ENCODE measurements at regions not wholly inside any gene's neighbourhood (a gene's known extent, or its start where the extent isn't known, plus 50 kb on each side); places are given as distances from the start of the nearest gene placed in this dataset.

DNA sequence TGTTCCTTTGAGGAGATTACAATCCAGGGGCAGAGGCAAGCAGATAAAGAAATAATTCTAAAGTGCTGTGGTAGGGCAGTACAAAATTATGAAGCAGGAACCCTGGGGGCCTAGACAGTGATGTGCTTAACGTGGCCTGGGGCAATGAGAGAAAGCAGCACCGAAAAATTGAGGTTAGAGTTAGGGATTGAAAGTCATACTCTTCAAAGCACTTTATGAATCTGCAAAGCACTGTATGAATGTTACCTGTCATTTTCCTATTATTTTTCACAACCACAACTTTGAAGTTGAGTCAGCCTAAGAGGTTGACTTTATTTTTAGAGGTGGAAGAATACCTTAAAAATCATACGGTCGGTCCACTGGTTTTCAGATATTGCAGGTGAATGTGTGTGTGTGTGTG, 183.4 kb upstream of the NFIA start:
- intact Hi-C loops (cut with DNase I), result no loop called here
- no peak for DNase-seq (ENCODE audit: low spot score)

DNA sequence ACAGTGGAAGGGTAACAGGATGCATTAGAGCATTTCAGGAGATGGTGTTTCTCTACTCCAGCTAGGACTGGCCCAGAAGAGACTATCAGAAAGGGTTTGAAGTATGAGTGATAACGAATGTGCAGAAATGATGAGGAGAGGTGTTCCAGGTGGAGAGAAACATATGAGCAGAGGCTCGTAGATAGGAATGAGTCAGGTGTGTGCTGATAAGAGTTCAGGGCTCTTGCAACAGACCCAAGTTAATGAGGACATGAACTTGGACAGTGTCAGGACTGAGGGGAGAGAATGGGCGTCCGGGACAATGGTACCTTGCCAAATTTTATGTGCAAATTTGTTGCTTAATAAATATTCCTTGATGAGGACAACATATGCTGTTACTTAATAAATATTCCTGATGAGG, 183.9 kb upstream of the NFIA start:
- intact Hi-C loops (cut with DNase I), result no loop called here
- no peak for DNase-seq (ENCODE audit: low spot score)

DNA sequence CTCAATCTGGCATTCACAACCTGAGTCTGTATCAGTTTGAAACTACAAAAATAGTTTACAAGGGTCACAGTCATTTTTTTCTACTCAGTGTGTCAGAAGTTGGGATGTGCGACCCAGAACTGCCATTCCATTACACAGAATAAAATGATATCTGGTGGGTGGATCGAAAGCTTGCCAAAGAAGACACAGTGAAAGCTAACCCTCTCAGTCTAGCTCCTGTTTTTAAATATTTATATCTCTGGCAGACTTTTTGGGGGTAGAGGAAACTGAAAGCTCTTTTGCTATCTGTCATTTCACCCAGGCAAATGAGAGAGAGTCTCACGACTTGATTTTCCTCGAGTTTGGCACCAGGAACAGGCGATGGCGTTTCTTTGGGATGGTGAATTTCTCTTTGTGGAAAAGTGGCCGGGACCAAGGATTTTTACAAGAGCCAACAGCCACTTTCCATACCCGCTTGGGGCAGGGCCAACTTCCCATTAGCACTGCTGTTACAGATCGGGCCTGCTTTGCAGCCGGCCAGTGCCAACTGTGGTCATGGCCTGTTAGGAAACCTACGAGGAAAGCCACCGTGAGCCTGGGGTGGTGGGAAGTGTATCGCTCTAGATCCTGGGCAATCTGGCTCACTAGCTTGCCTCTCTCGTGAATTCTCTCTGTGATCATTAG, 185.5 kb upstream of the NFIA start:
- DNase-seq (ENCODE audit: low spot score), result peak; percentile 54
- intact Hi-C loops (cut with DNase I), result no loop called here

DNA sequence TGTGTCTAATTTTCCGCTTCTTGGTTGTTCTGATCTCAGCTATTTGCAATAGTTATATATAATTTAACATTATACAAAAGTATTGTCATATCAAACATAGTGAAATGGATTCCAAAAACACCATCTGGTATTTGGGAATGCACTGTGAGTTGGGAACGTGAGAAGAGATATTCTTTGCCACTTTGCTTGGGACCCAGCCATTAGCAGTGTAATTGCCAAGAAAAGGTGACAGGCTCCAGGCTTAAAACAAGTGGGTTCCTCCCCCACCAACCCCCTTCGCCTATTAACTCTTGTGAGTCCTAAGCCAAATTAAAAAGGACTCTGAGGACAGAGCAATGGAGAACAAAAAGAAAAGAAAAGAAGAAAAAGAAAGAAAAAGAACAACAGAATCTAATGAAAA, 186.7 kb upstream of the NFIA start:
- intact Hi-C loops (cut with DNase I), result no loop called here
- no peak for DNase-seq (ENCODE audit: low spot score)

DNA sequence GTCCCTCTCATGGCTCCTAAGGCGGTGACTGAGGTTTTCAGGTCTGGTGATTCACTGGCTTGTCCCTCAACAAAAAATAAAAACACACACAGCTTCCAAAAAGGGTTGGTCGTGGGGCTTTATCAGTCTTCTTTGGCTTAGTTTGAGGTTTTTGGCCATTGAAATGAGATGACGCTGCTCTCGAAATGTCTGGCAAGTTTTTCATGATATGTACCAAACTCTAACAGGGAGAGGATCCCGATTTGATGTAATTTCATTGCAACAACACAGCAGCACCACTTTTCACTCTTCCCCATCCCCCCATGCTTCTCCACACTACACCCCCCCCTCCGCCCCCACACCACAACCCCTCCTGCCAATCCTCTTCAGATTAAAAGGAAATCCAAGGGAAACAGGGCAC, 187.1 kb upstream of the NFIA start:
- no peak for DNase-seq (ENCODE audit: low spot score)
- intact Hi-C loops (cut with DNase I), result no loop called here

DNA sequence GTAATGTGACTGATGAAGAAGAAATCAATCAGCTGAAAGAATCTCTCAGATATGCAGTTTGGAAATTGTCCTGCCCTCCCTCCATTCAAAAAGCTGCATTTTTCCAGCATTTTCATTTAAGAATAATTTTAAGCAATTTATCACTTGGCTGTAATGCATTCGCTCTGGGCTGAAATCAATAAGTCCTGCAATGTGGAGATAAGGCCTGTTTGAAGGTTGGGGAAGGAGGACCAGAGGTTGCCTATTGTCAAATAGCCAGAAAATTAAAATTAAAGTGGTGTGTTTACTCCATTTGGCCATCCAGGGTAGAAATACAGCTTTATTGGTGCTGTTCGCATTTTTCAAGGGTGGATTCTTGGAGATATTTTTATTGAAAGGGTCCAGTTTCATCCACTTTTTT, 187.6 kb upstream of the NFIA start:
- intact Hi-C loops (cut with DNase I), result no loop called here
- no peak for DNase-seq (ENCODE audit: low spot score)

DNA sequence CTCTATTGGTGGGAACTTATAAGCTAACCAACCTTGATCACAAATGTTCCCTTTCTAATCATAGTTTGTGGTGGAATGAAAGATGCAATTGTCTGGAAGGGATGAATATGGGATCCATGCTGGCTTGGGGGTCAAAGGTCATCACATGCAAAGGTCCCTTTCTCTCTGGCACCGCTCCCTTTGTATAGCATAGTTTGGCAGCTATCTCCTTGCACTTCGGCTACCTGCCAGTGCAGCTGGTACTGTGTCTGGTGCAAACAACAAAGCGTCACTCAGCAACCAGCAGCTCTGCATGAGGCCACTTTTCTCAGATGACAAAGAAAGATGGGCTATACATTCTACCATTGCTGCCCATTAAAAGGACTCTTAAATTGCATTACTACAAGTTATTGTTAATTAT, 188.2 kb upstream of the NFIA start:
- intact Hi-C loops (cut with DNase I), result no loop called here

DNA sequence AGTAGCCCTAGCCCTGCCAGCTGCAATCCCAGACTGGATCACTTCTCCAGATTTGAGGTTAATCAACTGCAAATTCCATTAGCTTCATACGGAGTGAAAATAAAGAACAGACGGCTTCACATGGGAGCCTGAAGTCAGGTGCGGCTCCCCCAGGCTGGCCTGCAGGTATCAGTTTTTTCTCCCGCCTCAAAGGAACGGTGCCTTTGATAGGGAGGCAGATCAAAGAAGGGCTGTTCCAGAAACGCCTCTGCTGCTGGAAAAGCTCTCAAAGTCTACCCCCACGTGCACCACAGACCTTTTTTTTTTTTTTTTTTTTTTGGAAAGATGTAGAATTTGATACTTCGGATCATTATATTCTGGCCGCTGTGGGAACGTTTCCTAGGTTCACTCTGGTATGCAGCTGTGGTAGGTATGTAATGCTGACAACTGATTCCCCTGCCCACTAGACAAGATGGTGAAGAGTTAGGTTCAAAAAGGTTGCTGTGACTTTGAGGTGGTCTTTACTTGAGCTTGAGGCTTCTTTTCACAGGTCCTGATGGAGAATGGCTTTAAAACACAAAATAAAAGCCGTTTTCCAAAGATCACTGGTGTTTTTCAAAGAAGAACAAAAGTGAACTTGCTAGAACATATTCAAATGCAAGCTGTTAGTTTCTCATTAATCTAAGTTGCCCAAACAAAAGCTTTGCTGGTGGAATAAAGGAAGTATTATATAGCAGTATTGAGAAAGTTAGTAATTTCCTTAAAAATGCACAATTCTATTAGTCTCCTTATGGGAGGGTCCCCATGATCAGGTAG, 189.0 kb upstream of the NFIA start:
- DNase-seq (ENCODE audit: low spot score), result no peak
- intact Hi-C loops (cut with DNase I), result no loop called here

More for the DNA sequence above, 188.2 kb upstream of the NFIA start:
- no peak for DNase-seq (ENCODE audit: low spot score)

DNA sequence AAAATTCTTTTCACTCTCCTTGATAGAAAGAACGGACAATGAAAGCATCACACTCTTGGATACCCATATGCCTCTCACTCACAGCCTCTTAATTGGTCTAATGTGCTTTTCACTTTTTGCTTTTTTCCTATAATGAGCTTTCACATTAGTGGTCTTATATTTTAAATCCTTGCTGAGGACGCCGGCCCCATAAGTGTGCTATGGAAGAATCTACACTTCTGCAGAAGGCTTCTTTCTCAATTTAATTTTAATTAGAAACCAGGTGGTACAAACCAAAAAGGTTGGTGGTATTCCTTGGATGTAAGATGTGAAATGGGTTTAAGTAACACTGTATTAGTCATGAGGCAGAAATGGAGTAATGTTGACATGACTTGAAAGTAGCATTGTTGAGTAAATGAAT, 190.6 kb upstream of the NFIA start:
- intact Hi-C loops (cut with DNase I), result loop anchor here in 1 of 2 donors (2.0 kb wide), 1 partner anchor 63 kb away; no protein-coding TSS in a partner anchor
- no peak for DNase-seq (ENCODE audit: low spot score)

DNA sequence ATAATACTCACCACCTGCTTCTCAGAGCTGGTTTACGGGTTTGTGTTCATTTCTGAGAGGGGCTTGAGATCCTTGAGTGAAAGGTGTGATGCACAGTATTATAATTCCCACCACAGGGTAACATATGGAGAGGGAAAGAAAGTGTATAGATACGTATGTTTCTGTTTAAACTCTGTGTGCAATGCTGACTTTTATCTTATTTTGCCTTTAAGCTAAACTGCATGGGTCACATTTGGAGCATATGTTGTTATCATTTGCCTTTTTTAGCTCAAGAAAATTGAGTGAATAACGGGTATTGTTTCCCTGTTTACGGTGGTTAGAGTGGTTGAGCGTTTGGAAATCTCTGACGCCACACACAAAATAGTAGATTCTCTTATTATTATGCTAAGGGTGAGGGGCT, 191.1 kb upstream of the NFIA start:
- no peak for DNase-seq (ENCODE audit: low spot score)
- intact Hi-C loops (cut with DNase I), result loop anchor here in 1 of 2 donors (2.0 kb wide), 1 partner anchor 64 kb away; no protein-coding TSS in a partner anchor

DNA sequence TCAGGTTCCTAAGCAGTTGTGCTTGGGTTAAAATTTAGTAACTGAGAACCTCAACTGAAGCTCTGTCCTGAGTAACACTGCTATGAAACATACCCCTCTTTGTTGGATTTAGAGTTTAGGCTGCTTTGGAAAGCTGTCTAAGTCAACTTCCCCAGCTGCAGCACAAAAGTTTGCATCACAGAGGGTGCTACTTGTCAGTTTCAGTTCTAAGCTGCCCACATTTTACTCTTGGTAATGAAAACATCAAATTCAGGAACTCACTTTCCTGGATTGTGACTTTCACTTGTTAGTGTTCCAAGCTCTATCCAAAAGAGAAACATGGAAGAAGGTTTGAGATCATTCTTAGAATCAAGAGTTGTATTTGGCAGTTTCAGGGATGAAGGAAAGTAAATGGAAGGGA, 191.7 kb upstream of the NFIA start:
- intact Hi-C loops (cut with DNase I), result loop anchor here in 1 of 2 donors (2.0 kb wide), 1 partner anchor 64 kb away; no protein-coding TSS in a partner anchor
- no peak for DNase-seq (ENCODE audit: low spot score)

DNA sequence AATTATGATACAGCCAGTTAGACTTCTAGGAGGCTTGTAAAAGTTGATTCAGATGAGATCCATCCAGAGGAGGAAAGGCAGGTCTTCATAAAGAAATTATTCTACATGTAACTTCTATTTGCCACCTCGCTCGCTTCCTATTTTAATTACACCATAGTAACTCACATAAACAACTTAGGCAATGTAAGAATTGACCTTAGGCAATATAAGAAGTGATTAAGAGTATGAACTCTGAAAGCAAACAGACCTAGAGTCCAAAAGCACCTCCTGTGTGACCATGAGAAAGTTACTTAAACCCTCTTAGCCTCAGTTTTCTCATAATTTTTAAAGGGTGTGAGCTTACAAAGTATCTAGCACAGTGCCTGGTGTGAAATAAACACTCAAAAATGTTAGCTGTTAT, 192.7 kb upstream of the NFIA start:
- no peak for DNase-seq (ENCODE audit: low spot score)
- intact Hi-C loops (cut with DNase I), result loop anchor here in 1 of 2 donors (2.0 kb wide), 1 partner anchor 65 kb away; no protein-coding TSS in a partner anchor

DNA sequence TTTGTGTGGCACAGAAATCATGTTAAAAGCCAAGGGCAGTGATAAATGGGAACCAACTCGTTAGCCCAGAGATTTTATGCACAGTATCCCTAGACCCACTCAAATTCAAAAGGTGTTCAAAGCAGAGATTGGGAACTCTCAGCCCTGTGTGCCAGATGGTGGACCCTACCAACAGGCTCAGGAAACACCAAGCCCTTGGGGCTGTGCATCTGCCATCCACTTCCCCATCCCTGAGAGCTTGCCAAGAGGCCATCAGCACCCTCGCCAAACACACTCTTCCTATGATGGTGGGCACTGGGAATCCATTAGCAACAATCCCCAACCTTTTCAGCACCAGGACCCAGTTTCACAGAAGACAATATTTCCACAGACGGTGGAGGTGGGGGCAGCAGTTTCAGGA, 194.2 kb upstream of the NFIA start:
- intact Hi-C loops (cut with DNase I), result no loop called here
- no peak for DNase-seq (ENCODE audit: low spot score)

DNA sequence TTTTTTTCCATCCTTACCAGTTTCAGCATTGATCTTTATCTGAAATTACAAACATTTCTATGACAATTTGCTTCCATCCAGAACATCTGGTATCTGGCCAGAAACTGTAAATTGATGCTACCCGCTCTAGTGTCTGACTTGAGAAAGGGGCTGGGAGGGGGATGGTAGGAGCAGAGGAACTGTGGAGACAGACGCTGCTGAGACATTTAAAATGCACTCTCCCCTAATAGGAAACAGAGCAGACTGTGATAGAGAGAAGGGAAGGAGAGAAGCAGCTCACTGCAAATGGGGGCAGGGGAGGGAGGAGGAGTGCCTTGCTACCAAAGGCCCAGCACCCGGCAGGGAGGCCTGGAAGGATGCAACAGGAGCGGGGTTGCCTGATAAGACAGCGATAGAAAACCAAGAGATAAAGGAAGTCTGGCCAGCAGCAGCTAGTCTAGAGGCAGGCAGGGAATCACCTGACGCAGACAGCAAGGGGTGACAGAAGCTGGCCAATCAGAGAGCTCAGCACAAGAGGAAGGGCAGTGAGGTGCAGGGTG, 195.5 kb upstream of the NFIA start:
- intact Hi-C loops (cut with DNase I), result no loop called here
- DNase-seq (ENCODE audit: low spot score), result no peak

DNA sequence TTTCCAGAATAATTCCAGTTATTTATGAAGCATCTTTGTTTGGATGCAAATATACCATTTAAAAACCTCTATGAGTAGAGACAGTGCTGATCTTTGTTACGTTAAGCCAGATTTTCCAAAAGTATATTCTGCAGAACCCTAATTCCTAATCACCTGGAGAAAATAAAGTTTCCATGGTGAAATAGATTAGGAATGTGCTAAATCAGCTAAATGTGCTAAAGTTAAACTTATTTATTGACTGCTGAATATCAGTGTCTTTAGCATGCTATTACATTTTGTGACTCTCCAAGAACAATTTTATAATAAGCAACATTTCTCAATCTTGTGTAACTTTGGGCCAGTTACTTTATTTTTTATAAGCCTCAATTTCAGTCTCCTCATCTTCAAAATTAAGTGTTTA, 196.3 kb upstream of the NFIA start:
- intact Hi-C loops (cut with DNase I), result no loop called here
- no peak for DNase-seq (ENCODE audit: low spot score)

DNA sequence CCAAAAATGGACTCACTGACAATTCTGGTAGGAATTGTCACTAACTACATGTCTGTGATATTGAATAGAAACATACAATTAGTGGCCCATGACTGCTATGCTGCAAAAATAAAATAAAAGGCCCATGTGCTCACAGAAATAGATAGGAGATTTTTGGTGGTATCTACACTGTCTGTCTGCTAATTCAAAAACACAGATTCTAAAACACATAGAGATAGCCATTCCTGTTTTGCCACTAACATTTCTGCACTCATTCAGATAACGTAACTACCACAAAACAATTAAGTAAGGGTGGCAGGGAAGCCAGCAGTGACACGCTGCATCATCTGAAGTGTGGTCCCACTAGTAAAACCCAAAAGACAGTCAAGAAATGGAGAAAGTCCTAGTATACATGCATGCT, 202.2 kb upstream of the NFIA start:
- intact Hi-C loops (cut with DNase I), result no loop called here
- no peak for DNase-seq (ENCODE audit: low spot score)

DNA sequence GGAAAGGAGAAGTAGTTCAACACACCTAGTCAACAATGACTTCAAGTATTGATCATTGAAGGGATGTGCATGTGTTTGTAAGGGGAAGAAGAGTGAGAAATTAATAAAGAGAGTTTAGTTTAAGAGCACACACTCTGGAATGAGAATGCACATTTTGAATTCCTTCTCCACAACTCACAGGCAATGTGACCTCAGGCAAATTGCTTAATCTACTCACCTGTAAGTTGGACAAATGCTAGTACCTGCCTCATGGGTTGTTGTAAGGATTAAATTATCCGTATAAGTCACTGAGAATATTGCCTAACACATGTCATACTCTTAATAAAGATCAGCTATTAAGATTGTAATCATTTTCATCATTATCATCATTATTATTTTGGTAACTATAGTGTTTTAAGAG, 204.0 kb upstream of the NFIA start:
- intact Hi-C loops (cut with DNase I), result no loop called here
- no peak for DNase-seq (ENCODE audit: low spot score)

DNA sequence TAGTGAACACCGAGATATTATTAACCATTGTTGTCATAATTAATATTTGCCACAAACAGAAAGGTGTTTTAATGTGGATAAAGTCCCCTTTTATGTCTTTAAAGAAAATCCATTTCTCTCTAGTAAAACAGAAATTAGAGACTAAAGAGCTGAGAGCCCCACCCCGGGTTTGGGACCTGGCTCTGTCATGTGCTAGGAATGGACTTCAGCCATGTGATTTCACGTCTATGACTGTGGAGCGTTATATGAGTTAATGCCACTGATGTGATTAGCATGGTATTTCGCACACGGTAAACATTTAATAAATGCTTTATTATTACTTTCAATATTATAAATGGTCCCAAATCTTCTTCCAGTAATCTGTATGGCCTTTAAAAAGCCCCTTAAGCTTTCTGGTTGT, 205.0 kb upstream of the NFIA start:
- intact Hi-C loops (cut with DNase I), result no loop called here
- no peak for DNase-seq (ENCODE audit: low spot score)

DNA sequence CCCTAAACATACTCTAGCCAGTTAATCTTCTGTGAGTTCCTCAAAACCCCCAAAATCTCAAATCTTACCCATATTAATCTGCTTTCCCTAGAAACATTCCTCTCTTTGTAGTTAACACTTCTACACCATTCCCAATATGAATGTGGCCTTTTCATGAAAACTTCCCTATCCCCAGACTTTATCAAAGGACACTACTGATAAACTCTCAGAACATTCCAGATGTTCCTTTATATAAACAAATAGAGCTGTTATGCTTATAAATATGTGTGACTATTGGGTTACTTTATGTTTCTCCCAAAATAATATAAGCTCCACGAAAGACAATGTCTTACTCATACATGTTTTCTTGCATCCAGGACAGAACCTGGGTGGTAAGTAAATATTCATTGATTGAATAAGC, 205.4 kb upstream of the NFIA start:
- no peak for DNase-seq (ENCODE audit: low spot score)
- intact Hi-C loops (cut with DNase I), result no loop called here

DNA sequence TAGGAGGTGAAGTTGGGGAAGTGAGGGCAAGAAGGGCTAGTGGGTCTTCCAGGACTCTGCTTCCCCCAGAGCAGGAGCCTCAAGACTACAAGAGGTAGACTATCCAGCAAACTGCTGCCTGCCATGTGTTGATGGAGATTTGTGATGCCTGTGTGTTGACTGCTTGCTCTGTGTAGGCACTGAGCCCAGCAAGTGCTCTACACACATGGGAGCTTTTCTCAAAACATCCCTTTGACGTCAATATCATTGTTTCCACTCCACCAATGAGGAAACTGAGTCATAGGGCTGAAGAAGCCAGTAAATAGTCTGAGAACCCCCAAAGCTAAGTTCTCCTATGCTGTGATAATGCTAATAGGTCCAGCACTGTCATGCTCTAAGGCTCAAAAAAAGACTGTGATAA, 207.2 kb upstream of the NFIA start:
- intact Hi-C loops (cut with DNase I), result no loop called here
- no peak for DNase-seq (ENCODE audit: low spot score)

DNA sequence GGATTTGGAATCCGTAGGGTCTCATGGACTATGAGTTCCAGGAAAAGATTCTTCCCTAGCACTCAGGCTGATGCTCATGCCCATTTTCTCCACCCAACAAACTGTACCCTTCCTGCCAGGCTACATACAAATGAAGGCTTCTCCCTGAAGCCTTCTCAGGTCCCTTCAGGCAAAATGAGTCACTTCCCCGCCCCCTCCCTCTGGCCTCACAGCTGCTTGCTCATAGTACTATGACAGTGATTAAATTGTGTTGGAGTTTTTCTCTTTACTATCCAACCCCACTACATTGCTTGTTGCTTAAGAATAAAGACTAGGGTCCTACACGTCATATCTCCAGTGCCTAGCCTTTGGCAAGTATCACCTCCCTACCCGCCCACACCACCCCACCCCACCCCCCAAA, 207.6 kb upstream of the NFIA start:
- intact Hi-C loops (cut with DNase I), result no loop called here
- DNase-seq (ENCODE audit: low spot score), result no peak
